ENCODE measurements at regions not wholly inside any gene's neighbourhood (a gene's known extent, or its start where the extent isn't known, plus 50 kb on each side); places are given as distances from the start of the nearest gene placed in this dataset.

GRCh38 chr12:91753649-91754048 lies 392.0 kb downstream of the BTG1 start:
- TF ChIP-seq EP300 (IDR thresholded peaks at IDR 0.05; ENCODE audit: low read depth): no peak
- TF ChIP-seq CTCF (IDR thresholded peaks at IDR 0.05): no peak
- TF ChIP-seq POLR2AphosphoS5 (IDR thresholded peaks at IDR 0.05): no peak
- TF ChIP-seq POLR2A (IDR thresholded peaks at IDR 0.05): no peak
- 93 to 98% methylated on average over 3 of the region's 3 CpGs for WGBS, 2 donors (ENCODE audit: low coverage in 1 of 2)
- H3K27me3 ChIP-seq: no peaks in the 10 kb centered on the region
- intact Hi-C loops (cut with DNase I; ENCODE audit: low total_unique reads) (no loop called here), in situ Hi-C loops (cut with MboI; ENCODE audit: low pct_ligation_motif_present in 1 of 4, low pct_unique_long_range_greater_than_20kb in 1 of 4, low sequenced_read_pairs in 3 of 4) (no loop called here)
- H3K36me3 ChIP-seq: no peaks in the 10 kb centered on the region
- DNase-seq: no peak
- no peaks in the 10 kb centered on the region for H3K4me1 ChIP-seq
- no peak overlapping the region for H3K4me3 ChIP-seq
- peaks cover 0 to 12% of the 10 kb centered on the region in 2 donors for H3K9me3 ChIP-seq
- H3K27ac ChIP-seq: no peak overlapping the region

- Histone ChIP-seq H3K27me3 (no peaks in the 10 kb centered on the region), H3K4me1 (no peaks in the 10 kb centered on the region), H3K4me3 (no peak overlapping the region), H3K27ac (no peak overlapping the region), H3K9me3 (no peaks in the 10 kb centered on the region), H3K36me3 (no peaks in the 10 kb centered on the region)
- intact Hi-C loops (cut with DNase I; ENCODE audit: low total_unique reads) (no loop called here), in situ Hi-C loops (cut with MboI; ENCODE audit: low pct_ligation_motif_present in 1 of 4, low pct_unique_long_range_greater_than_20kb in 1 of 4, low sequenced_read_pairs in 3 of 4) (no loop called here)
- DNase-seq: no peak
- no peak for TF ChIP-seq POLR2A (IDR thresholded peaks at IDR 0.05)
- TF ChIP-seq CTCF (IDR thresholded peaks at IDR 0.05): no peak
- TF ChIP-seq EP300 (IDR thresholded peaks at IDR 0.05; ENCODE audit: low read depth): no peak
- no peak for TF ChIP-seq POLR2AphosphoS5 (IDR thresholded peaks at IDR 0.05)
- 89 to 100% methylated on average over 1 of the region's 1 CpG for WGBS, 2 donors (ENCODE audit: low coverage in 1 of 2)
Measured at GRCh38 chr12:91746976-91747375, 398.7 kb downstream of the BTG1 start.

GRCh38 chr12:91744597-91744996 lies 401.0 kb downstream of the BTG1 start:
- in situ Hi-C loops (cut with MboI; ENCODE audit: low pct_ligation_motif_present in 1 of 4, low pct_unique_long_range_greater_than_20kb in 1 of 4, low sequenced_read_pairs in 3 of 4): no loop called here
- WGBS, 2 donors (ENCODE audit: low coverage in 1 of 2): 50 to 61% methylated on average over 1 to 2 of the region's 2 CpGs

GRCh38 chr12:91743704-91744321 lies 401.8 kb downstream of the BTG1 start:
- WGBS, 2 donors (ENCODE audit: low coverage in 1 of 2): 87 to 88% methylated on average over 6 to 7 of the region's 7 CpGs
- in situ Hi-C loops (cut with MboI; ENCODE audit: low pct_ligation_motif_present in 1 of 4, low pct_unique_long_range_greater_than_20kb in 1 of 4, low sequenced_read_pairs in 3 of 4): no loop called here
- DNase-seq: no peak
- no peaks in the 10 kb centered on the region for H3K9me3 ChIP-seq
- H3K4me3 ChIP-seq: no peak overlapping the region
- no peak for TF ChIP-seq CTCF (IDR thresholded peaks at IDR 0.05)
- TF ChIP-seq EP300 (IDR thresholded peaks at IDR 0.05; ENCODE audit: low read depth): no peak
- no peak for TF ChIP-seq POLR2AphosphoS5 (IDR thresholded peaks at IDR 0.05)
- TF ChIP-seq POLR2A (IDR thresholded peaks at IDR 0.05): no peak
- H3K27ac ChIP-seq: no peak overlapping the region
- no peaks in the 10 kb centered on the region for H3K36me3 ChIP-seq
- H3K4me1 ChIP-seq: no peaks in the 10 kb centered on the region
- intact Hi-C loops (cut with DNase I; ENCODE audit: low total_unique reads): no loop called here
- no peaks in the 10 kb centered on the region for H3K27me3 ChIP-seq

More at GRCh38 chr12:91744597-91744996, 401.0 kb downstream of the BTG1 start:
- Histone ChIP-seq H3K4me3 (no peak overlapping the region), H3K27ac (no peak overlapping the region), H3K27me3 (no peaks in the 10 kb centered on the region), H3K36me3 (no peaks in the 10 kb centered on the region), H3K9me3 (no peaks in the 10 kb centered on the region), H3K4me1 (no peaks in the 10 kb centered on the region)
- DNase-seq: no peak
- TF ChIP-seq CTCF (IDR thresholded peaks at IDR 0.05) (no peak), POLR2AphosphoS5 (IDR thresholded peaks at IDR 0.05) (no peak), EP300 (IDR thresholded peaks at IDR 0.05; ENCODE audit: low read depth) (no peak), POLR2A (IDR thresholded peaks at IDR 0.05) (no peak)
- intact Hi-C loops (cut with DNase I; ENCODE audit: low total_unique reads): no loop called here
